Neural progenitor cell (in vitro differentiated cells): ENCODE measurements at regions not wholly inside any gene's neighbourhood (a gene's known extent, or its start where the extent isn't known, plus 50 kb on each side); places are given as distances from the start of the nearest gene placed in this dataset.

Experiments
- EZH2 ChIP-seq: fragments of 200-600 bp; sonication (generic); IDR thresholded peaks from 2 replicates; pipeline ENCODE4 v1.6.1; 2017; ENCODE audit warnings: antibody characterized with exemption, mild to moderate bottlenecking, moderate library complexity
- EZH2phosphoT487 ChIP-seq: fragments of 200-600 bp; sonication (generic); IDR thresholded peaks from 2 replicates; pipeline ENCODE4 v1.6.1; 2017; ENCODE audit warnings: antibody characterized with exemption
- TF ChIP-seq, protein P1 (sequence below): fragments of 200-600 bp; sonication (generic); IDR thresholded peaks from 2 replicates; pipeline ENCODE4 v1.5.1; 2017; ENCODE audit warnings: antibody characterized with exemption, mild to moderate bottlenecking

DNA sequence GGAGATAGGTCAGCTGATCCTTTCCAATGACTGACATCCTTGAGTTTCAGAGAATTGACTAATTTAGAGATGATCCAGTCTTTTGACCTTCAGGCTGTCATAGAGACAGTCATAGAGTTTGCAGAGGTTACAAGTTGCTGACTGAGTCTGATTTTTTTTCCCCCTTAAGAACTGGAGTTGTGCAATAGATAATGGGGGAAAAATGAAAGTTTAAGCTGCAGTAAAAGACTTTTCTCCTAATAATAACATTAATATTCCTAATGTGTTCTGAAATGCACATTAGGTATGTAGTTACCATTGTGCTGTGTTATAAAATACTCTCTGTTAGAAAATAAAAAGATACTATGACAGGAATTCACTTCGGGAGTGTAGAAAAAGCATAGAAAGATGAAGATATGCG is 876.9 kb upstream of the RAG2 start:
- TF ChIP-seq, protein P1, sequence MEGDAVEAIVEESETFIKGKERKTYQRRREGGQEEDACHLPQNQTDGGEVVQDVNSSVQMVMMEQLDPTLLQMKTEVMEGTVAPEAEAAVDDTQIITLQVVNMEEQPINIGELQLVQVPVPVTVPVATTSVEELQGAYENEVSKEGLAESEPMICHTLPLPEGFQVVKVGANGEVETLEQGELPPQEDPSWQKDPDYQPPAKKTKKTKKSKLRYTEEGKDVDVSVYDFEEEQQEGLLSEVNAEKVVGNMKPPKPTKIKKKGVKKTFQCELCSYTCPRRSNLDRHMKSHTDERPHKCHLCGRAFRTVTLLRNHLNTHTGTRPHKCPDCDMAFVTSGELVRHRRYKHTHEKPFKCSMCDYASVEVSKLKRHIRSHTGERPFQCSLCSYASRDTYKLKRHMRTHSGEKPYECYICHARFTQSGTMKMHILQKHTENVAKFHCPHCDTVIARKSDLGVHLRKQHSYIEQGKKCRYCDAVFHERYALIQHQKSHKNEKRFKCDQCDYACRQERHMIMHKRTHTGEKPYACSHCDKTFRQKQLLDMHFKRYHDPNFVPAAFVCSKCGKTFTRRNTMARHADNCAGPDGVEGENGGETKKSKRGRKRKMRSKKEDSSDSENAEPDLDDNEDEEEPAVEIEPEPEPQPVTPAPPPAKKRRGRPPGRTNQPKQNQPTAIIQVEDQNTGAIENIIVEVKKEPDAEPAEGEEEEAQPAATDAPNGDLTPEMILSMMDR: no peak
- TF ChIP-seq EZH2: no peak
- no peak for TF ChIP-seq EZH2phosphoT487
